Gastrocnemius medialis (tissue), 4 donors: ENCODE measurements at regions not wholly inside any gene's neighbourhood (a gene's known extent, or its start where the extent isn't known, plus 50 kb on each side); places are given as distances from the start of the nearest gene placed in this dataset.
"Not testable (repeated sequence)": the region's sequence is repeated elsewhere in the genome, so short reads cannot be mapped to it uniquely, and the experiment has no call there.

Experiments used
- CTCF ChIP-seq, 5 experiments: fragments of 450-650 bp in 3 of 5; fragments of 200-600 bp in 2 of 5; sonication (generic) in 2 of 5; IDR thresholded peaks in 4 of 5; conservative IDR thresholded peaks in 1 of 5; 1 replicate in 4 of 5; 2 replicates in 1 of 5; pipeline ENCODE4 v1.5.1; 2016 to 2019; ENCODE audit warnings: antibody characterized with exemption in 5 of 5, mild to moderate bottlenecking in 3 of 5, moderate library complexity in 3 of 5
- POLR2A ChIP-seq, 2 donors: fragments of 450-650 bp; IDR thresholded peaks; one replicate each; pipeline ENCODE4 v1.6.1; 2017; ENCODE audit warnings: antibody characterized with exemption in 2 of 2, mild to moderate bottlenecking in 2 of 2, moderate library complexity in 2 of 2

GRCh38 chr5:159595561-159595960 lies 265.3 kb upstream of the IL12B start:
- TF ChIP-seq CTCF (IDR thresholded peaks at IDR 0.05 in 4 of 5, conservative IDR thresholded peaks at IDR 0.05 in 1 of 5); POLR2A (IDR thresholded peaks at IDR 0.05): not testable (repeated sequence)
